Naive B cell (primary cell): ENCODE measurements at regions not wholly inside any gene's neighbourhood (a gene's known extent, or its start where the extent isn't known, plus 50 kb on each side); places are given as distances from the start of the nearest gene placed in this dataset.

Experiments used
- ATAC-seq, 2 donors: fragments of 150-1000 bp; cut with Tn5 transposase; 2 replicates each; pipeline ENCODE4 v1.10.0; 2021; ENCODE audit warnings: low read depth in 2 of 2, mild to moderate bottlenecking in 2 of 2, moderate library complexity in 2 of 2
- DNase-seq: peaks from one replicate; pipeline ENCODE4 v3.0.0; 2022
- H3K27ac Mint-ChIP-seq, 6 donors: one replicate each; pipeline ENCODE4 v1.8.0; 2020 to 2022; ENCODE audit warnings: mild to moderate bottlenecking in 6 of 6, mixed read lengths in 6 of 6, moderate library complexity in 5 of 6, inconsistent platforms in 2 of 6
- H3K27me3 Mint-ChIP-seq, 3 donors: one replicate each; pipeline ENCODE4 v1.8.0; 2021 to 2022; ENCODE audit warnings: mixed read lengths in 3 of 3, mild to moderate bottlenecking in 1 of 3
- H3K36me3 Mint-ChIP-seq, 2 donors: one replicate each; pipeline ENCODE4 v1.8.0; 2020 to 2022; ENCODE audit warnings: mixed read lengths in 2 of 2, inconsistent platforms in 1 of 2, mild to moderate bottlenecking in 1 of 2
- H3K4me1 Mint-ChIP-seq, 3 donors: one replicate each; pipeline ENCODE4 v1.8.0; 2020 to 2022; ENCODE audit warnings: mixed read lengths in 3 of 3, inconsistent platforms in 1 of 3, mild to moderate bottlenecking in 1 of 3, moderate library complexity in 1 of 3
- H3K4me3 Mint-ChIP-seq, 8 donors: one replicate each; pipeline ENCODE4 v1.8.0; 2020 to 2022; ENCODE audit warnings: mild to moderate bottlenecking in 8 of 8, mixed read lengths in 8 of 8, moderate library complexity in 8 of 8, inconsistent platforms in 2 of 8
- H3K9me3 Mint-ChIP-seq, 7 donors: one replicate each; pipeline ENCODE4 v1.8.0; 2020 to 2022; ENCODE audit warnings: mixed read lengths in 7 of 7, mild to moderate bottlenecking in 5 of 7, inconsistent platforms in 2 of 7, moderate library complexity in 1 of 7

DNA sequence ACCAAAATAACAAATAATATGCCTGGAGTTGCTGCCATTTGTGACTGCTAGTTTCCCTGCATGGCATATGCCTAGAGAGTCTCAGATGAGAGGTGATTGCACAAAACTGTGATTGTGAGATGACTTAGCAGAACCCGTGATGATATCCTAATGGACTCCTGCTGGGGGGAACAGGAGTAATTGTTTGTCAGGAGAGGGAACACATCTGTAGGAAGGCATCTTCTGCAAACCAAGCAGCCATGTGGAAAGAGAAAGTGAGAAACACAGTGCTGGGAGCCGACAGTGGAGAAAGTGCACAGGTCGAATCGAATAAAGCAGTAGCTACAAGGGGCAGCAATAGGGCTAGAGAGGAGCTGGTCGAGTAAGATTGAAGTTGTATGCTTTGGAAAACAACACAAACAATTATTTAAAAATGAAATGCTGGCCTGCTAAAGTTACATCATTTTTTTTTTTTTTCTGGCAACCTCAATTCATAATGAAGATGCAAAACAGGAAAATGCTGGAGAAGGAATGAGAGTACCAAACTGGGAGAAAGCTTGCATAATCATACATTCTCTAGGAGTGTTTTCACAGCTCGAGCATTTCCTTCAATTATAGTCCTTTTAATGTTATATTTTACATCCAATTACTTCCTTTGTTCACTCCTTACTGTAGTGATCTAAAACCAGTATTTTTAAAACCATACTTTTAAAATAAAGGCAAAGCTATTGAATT lies 494.2 kb upstream of the AGTR1 start:
- ATAC-seq (no peak), DNase-seq (no peak)
- Mint-ChIP-seq H3K4me1 (no peaks in the 10 kb centered on the region), H3K27me3 (no peaks in the 10 kb centered on the region), H3K27ac (no peak overlapping the region), H3K36me3 (no peaks in the 10 kb centered on the region), H3K4me3 (no peak overlapping the region), H3K9me3 (peaks cover 0 to 23% (median 2%) of the 10 kb centered on the region in 7 donors)

DNA sequence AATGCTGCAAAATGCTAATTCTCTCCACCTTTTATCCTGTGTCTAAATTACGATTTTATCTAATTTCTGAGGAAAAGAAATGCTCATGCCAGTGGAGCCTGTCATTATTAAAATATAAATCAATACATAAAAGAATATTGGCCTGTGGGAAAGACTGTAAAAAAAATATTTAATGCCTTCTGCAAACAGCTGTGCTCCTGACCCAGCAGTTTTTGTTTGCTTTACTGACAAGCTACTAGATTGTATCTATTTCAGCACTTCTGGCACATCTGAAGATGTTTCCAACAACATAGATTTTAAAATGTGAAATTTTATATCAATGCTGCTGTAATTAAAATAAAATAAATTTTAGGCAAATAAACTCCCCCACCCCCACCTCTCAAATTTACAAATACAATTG lies 493.6 kb upstream of the AGTR1 start:
- Mint-ChIP-seq H3K4me1 (no peaks in the 10 kb centered on the region), H3K4me3 (no peak overlapping the region), H3K27ac (no peak overlapping the region), H3K27me3 (no peaks in the 10 kb centered on the region), H3K9me3 (peaks cover 1 to 20% (median 2%) of the 10 kb centered on the region in 7 donors), H3K36me3 (no peaks in the 10 kb centered on the region)
- ATAC-seq (no peak), DNase-seq (no peak)

DNA sequence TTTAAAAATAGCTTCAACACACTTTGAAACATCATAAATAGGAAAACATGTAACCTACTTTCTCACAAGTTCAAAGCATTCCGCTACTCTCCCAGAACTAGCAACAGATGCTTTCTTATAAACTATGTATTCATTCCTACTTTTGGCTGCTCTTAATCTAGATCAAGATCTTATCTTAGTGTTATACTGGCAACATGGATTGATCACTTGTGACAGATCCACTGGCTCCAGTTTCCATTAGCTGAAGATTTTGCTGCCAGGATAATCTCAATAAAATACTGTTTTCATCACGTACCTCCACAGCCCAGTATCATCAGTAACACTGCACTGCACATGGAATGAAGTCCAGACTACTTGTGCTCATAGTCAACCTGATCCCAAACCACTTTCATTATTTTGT lies 491.7 kb upstream of the AGTR1 start:
- H3K27me3 Mint-ChIP-seq, result no peaks in the 10 kb centered on the region
- H3K36me3 Mint-ChIP-seq, result no peaks in the 10 kb centered on the region
- ATAC-seq (no peak), DNase-seq (no peak)
- H3K27ac Mint-ChIP-seq, result no peak overlapping the region
- H3K4me1 Mint-ChIP-seq, result no peaks in the 10 kb centered on the region
- peaks cover 0 to 14% (median 0%) of the 10 kb centered on the region in 7 donors for H3K9me3 Mint-ChIP-seq
- H3K4me3 Mint-ChIP-seq, result no peak overlapping the region

DNA sequence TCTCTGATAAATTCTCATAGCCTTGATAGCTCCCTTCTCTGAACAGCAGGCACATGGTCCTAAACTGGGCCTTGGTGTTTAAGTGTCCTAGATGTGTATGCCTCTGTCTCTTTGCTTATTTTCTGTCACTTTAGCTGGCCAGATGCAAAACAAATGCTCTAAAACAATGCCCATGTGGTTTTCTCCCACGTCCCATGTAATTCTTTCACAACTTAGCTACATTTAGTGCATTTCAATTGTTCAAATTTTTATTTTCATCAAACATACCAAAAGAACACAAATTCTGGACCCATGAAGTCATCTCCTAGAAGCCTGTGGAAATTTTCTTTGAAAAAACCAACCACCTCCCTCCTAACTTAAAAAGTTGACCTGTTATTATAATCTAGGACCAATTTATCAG lies 491.3 kb upstream of the AGTR1 start:
- Mint-ChIP-seq H3K27me3 (no peaks in the 10 kb centered on the region), H3K9me3 (peaks cover 0 to 14% (median 0%) of the 10 kb centered on the region in 7 donors), H3K36me3 (no peaks in the 10 kb centered on the region), H3K4me3 (no peak overlapping the region), H3K4me1 (no peaks in the 10 kb centered on the region), H3K27ac (no peak overlapping the region)
- no peak for DNase-seq
- ATAC-seq, result no peak

DNA sequence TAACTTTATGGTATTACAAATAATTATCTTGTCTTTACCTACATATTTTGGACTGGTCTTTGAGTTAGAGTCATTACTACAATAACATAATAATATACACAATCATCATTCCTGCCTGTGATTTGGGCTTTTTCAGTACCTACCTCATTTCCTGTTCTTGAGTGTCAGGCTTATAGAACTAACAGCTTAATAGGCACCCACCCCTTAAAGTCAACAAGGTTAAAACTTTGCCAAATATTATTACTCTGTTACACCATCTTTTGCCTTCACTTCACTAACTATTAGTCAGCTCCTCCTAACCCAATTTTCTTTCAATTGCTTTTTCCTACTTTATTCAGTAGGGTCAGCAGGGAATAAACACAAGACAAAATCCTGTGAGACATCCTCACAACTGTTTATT lies 488.7 kb upstream of the AGTR1 start:
- Mint-ChIP-seq H3K27me3 (no peaks in the 10 kb centered on the region), H3K4me3 (no peak overlapping the region), H3K4me1 (no peaks in the 10 kb centered on the region), H3K9me3 (peaks cover 0 to 14% (median 0%) of the 10 kb centered on the region in 7 donors), H3K36me3 (no peaks in the 10 kb centered on the region), H3K27ac (no peak overlapping the region)
- no peak for DNase-seq
- ATAC-seq, result no peak

DNA sequence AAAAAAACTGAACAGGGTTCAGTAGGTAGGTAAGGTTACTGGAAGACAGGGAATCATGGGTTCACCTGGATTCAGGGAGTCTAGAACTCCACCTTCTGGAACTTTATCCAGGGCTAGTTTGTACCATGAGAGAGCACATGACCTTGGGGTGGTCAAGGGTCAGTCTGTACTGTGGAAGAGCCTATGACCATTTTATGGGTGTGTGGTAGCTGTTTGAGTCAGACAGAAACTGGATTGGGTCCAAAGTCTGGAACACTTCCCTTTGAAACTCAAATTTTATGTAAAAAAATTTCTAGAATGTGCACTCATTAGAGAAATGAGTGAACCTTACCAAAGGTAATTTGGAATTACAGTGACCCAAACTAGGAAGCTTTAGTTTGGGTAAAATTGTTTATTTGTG lies 486.0 kb upstream of the AGTR1 start:
- Mint-ChIP-seq H3K27me3 (no peaks in the 10 kb centered on the region), H3K4me1 (no peaks in the 10 kb centered on the region), H3K9me3 (peaks cover 0 to 14% (median 0%) of the 10 kb centered on the region in 7 donors), H3K4me3 (no peak overlapping the region), H3K27ac (no peak overlapping the region), H3K36me3 (no peaks in the 10 kb centered on the region)
- DNase-seq, result no peak
- no peak for ATAC-seq

DNA sequence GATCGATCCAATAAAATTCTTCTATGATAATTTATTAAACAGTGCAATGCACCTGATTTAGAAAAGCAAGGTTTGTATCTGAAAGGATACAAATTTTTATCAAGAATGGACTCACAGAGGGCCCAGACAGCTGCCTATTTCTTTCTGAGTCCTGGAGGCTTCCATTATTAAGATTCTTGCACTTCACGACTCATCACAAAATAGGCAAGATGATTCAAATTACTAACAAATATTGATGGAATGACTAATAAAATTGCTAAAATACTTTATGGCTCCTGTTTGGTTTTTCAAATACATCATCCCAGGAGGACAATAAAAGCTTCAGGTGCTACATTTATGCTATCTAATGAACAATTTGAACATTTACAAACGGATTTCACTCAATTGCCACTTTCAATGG lies 483.0 kb upstream of the AGTR1 start:
- no peak for ATAC-seq
- no peaks in the 10 kb centered on the region for H3K27me3 Mint-ChIP-seq
- no peaks in the 10 kb centered on the region for H3K4me1 Mint-ChIP-seq
- DNase-seq, result no peak
- H3K36me3 Mint-ChIP-seq, result no peaks in the 10 kb centered on the region
- H3K4me3 Mint-ChIP-seq, result no peak overlapping the region
- no peak overlapping the region for H3K27ac Mint-ChIP-seq
- H3K9me3 Mint-ChIP-seq, result peaks cover 0 to 12% (median 0%) of the 10 kb centered on the region in 7 donors

DNA sequence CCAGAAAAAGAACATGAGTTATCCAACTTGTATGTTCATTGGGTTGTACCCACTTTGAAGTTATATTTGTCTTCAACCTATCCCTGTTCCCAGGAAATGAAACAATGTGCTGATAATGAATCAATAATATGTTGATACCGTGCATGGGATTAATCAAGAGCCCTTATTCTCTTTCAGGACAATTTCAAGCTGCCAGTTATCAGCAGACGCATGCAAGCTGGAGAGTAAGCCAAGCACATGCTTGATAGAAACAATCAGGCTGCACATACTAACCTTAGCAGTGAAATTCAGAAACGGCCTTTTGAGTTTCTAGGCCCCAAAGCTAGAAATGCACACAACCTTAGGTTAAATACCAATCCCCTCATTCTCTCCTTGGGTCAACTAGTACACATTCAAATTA lies 480.4 kb upstream of the AGTR1 start:
- ATAC-seq, result no peak
- H3K9me3 Mint-ChIP-seq, result peaks cover 0 to 9% (median 0%) of the 10 kb centered on the region in 7 donors

DNA sequence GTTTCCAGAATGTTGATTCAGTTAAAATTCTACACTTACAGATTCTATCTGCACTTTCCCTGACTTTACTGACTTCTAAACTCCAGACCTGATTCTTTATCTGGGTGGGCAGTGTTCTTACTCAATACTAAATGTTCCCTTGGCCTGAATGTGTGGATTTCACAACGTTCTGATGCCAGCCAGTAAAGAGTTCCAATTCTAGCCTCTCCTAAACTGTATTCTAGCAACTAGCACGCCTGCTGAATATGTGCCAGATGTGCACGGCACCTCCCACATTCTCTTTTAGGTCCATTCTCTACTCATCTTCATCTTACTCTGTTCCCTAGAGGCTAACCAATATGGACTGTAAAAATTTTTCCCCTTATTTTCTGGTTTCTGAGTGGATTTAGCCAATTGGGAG lies 479.5 kb upstream of the AGTR1 start:
- Mint-ChIP-seq H3K27ac (no peak overlapping the region), H3K27me3 (no peaks in the 10 kb centered on the region), H3K4me1 (no peaks in the 10 kb centered on the region), H3K36me3 (no peaks in the 10 kb centered on the region), H3K9me3 (peaks cover 0 to 9% (median 0%) of the 10 kb centered on the region in 7 donors), H3K4me3 (no peak overlapping the region)
- DNase-seq, result no peak
- no peak for ATAC-seq

More for the DNA sequence above, 480.4 kb upstream of the AGTR1 start:
- no peaks in the 10 kb centered on the region for H3K4me1 Mint-ChIP-seq
- no peak for DNase-seq
- H3K27ac Mint-ChIP-seq, result no peak overlapping the region
- H3K36me3 Mint-ChIP-seq, result no peaks in the 10 kb centered on the region
- no peaks in the 10 kb centered on the region for H3K27me3 Mint-ChIP-seq
- no peak overlapping the region for H3K4me3 Mint-ChIP-seq

DNA sequence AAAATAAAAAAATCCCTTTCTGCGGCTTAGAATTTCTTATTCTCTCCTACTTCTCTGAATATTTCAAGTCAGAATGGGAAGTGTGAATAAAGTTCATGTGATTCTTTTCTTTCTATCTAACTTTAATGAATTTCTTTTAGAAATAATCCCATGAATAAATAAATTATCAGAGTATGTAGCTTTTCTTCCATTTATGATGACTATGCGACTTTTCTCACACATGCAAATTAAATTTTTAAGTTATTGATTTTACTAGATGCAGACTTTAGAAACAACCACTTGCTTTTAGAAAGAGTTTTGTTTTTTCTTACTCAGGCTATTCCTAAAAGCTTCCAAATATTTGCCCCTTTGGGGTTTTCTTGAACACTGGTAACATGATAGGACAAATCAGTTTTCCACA lies 477.7 kb upstream of the AGTR1 start:
- H3K4me3 Mint-ChIP-seq, result no peak overlapping the region
- DNase-seq, result no peak
- H3K36me3 Mint-ChIP-seq, result no peaks in the 10 kb centered on the region
- no peak for ATAC-seq
- peaks cover 0 to 9% (median 0%) of the 10 kb centered on the region in 7 donors for H3K9me3 Mint-ChIP-seq
- H3K27me3 Mint-ChIP-seq, result no peaks in the 10 kb centered on the region
- H3K4me1 Mint-ChIP-seq, result no peaks in the 10 kb centered on the region
- H3K27ac Mint-ChIP-seq, result no peak overlapping the region

DNA sequence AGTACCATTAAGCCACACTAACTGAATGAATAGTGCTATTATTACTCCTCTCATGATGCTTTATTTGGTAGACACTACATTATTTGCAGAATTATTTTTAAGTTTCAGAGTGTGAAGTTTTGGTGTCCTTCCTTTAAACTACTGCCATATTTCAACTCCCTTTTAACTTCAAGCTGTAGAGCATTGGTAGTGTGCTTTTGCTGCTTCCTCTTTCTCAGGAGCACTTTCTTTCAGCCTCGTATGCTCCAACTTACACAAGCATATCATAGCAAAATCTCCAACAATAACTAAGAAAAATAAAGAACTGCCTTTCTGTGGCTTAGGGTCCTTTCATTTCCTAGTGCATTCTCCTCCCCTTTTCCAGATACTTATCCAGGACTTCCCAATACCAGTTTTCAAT lies 476.4 kb upstream of the AGTR1 start:
- H3K36me3 Mint-ChIP-seq, result no peaks in the 10 kb centered on the region
- no peak overlapping the region for H3K4me3 Mint-ChIP-seq
- H3K27ac Mint-ChIP-seq, result no peak overlapping the region
- no peak for ATAC-seq
- H3K4me1 Mint-ChIP-seq, result no peaks in the 10 kb centered on the region
- peaks cover 0 to 9% (median 0%) of the 10 kb centered on the region in 7 donors for H3K9me3 Mint-ChIP-seq
- DNase-seq, result no peak
- H3K27me3 Mint-ChIP-seq, result no peaks in the 10 kb centered on the region

DNA sequence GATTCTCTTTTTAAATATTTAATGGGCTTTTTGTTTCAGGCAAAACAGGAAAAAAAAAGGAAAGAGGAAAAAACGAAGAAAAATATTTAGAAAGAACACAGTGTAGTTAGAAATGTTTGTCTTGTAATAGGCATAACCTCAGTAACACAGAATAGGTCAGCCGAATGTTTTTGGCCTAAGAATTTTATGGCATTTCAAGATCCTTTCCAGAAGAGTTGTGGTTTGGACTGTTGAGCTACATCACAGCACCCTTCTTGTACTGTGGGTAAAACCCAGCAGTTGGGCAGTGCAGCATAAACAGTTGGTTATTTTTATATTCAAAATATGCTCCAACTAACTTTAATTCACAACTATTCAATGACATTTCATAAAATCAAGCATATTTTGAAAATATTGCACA lies 474.4 kb upstream of the AGTR1 start:
- ATAC-seq (no peak), DNase-seq (no peak)
- H3K9me3 Mint-ChIP-seq, result peaks cover 0 to 7% (median 0%) of the 10 kb centered on the region in 7 donors
- no peak overlapping the region for H3K4me3 Mint-ChIP-seq
- H3K4me1 Mint-ChIP-seq, result no peaks in the 10 kb centered on the region
- H3K36me3 Mint-ChIP-seq, result no peaks in the 10 kb centered on the region
- no peak overlapping the region for H3K27ac Mint-ChIP-seq
- no peaks in the 10 kb centered on the region for H3K27me3 Mint-ChIP-seq

DNA sequence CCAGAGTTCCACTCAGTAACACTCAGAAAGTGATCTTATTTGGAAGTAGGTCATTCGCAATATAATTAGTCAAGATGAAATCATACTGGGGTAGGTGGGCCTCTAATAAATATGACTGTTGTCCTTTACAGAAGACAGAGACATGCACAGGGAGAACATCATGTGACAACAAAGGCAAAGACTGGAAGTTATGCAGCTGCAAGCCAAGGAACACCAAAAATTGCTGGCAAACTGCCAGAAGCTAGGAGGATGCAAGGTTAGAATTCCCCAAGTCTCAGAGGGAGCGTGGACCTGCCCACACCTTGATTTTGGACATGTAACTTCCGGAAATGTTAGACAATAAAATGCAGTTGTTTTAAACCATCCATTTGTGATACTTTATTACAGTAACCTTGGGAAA lies 471.5 kb upstream of the AGTR1 start:
- Mint-ChIP-seq H3K27me3 (no peaks in the 10 kb centered on the region), H3K27ac (no peak overlapping the region), H3K36me3 (no peaks in the 10 kb centered on the region), H3K9me3 (no peaks in the 10 kb centered on the region), H3K4me3 (no peak overlapping the region), H3K4me1 (no peaks in the 10 kb centered on the region)
- ATAC-seq (no peak), DNase-seq (no peak)

DNA sequence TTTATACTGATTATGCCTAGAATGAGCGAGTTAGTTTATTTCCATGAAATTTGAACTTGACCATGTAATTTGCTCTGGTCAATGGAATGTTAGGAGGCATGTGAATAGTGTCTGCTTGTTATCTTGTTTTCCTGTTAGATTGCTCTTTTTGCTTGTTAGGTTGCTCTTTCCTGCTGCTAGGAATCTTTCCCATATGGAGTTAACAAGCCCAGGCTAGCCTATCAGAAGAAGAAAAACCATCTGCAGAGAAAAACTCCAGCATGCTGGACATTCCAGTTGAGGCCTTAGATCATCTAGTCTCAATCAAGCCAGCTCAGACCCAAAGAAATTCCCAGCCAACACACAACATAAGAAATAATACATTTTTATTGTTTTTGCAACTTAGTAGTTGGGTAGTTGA lies 470.2 kb upstream of the AGTR1 start:
- no peak overlapping the region for H3K4me3 Mint-ChIP-seq
- peaks cover 0 to 1% (median 0%) of the 10 kb centered on the region in 7 donors for H3K9me3 Mint-ChIP-seq
- no peak for DNase-seq
- ATAC-seq, result no peak
- no peaks in the 10 kb centered on the region for H3K27me3 Mint-ChIP-seq
- H3K4me1 Mint-ChIP-seq, result no peaks in the 10 kb centered on the region
- H3K27ac Mint-ChIP-seq, result no peak overlapping the region
- no peaks in the 10 kb centered on the region for H3K36me3 Mint-ChIP-seq

DNA sequence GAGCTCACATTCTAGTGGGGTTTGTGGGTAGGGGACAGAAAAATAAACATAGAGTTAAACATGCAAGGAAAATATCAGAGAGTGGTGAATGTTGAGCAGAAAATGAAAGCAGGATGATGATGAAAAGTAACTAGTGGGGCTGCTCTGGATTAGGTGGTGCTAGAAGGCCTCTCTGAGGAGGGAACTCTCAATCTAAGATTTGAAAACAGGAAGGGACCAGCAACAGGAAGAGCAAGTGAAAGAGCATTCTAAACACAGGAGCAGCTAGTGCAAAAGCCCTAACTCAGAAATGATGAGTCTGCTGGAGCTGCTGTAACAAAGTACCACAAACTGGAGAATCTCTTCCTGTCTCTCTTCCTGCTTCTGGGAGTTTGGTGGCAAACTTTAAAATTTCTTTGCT lies 468.6 kb upstream of the AGTR1 start:
- Mint-ChIP-seq H3K36me3 (no peaks in the 10 kb centered on the region), H3K9me3 (peaks cover 0 to 5% (median 0%) of the 10 kb centered on the region in 7 donors), H3K4me3 (no peak overlapping the region), H3K27ac (no peak overlapping the region), H3K27me3 (no peaks in the 10 kb centered on the region), H3K4me1 (no peaks in the 10 kb centered on the region)
- DNase-seq (no peak), ATAC-seq (no peak)
